PFSK-1 (cell line): ENCODE measurements at regions not wholly inside any gene's neighbourhood (a gene's known extent, or its start where the extent isn't known, plus 50 kb on each side); places are given as distances from the start of the nearest gene placed in this dataset.

Experiments used
- REST ChIP-seq, 2 experiments: IDR thresholded peaks; 2 replicates each; pipeline versions ENCODE4 v1.6.1 to v1.8.0; 2011 to 2012; ENCODE audit warnings: low read depth in 2 of 2, low read length in 2 of 2, control low read depth in 1 of 2, inconsistent platforms in 1 of 2, mild to moderate bottlenecking in 1 of 2, moderate library complexity in 1 of 2; ENCODE audit not compliant: insufficient read depth in 1 of 2
- SIN3A ChIP-seq: IDR thresholded peaks from 2 replicates; pipeline ENCODE4 v1.6.1; 2012; ENCODE audit warnings: mild to moderate bottlenecking, low read length, moderate library complexity, borderline replicate concordance; ENCODE audit not compliant: insufficient read depth
- TAF1 ChIP-seq: IDR thresholded peaks from 2 replicates; pipeline ENCODE4 v1.6.1; 2012; ENCODE audit warnings: low read length, control low read depth, borderline replicate concordance; ENCODE audit not compliant: insufficient read depth

- TF ChIP-seq REST (IDR thresholded peaks at IDR 0.05; ENCODE audit: insufficient read depth in 1 of 2, low read depth in 2 of 2, low read length in 2 of 2), result no peak
- no peak for TF ChIP-seq TAF1
- no peak for TF ChIP-seq SIN3A
Observed at GRCh38 chr6:146946559-146946958, 257.7 kb upstream of the STXBP5 start.
